NCI-H1048 (cell line): ENCODE measurements at regions not wholly inside any gene's neighbourhood (a gene's known extent, or its start where the extent isn't known, plus 50 kb on each side); places are given as distances from the start of the nearest gene placed in this dataset.

Experiments used
- DNase-seq: peaks from one replicate; lab custom pipeline; 2025; lab: John Stamatoyannopoulos, UW

DNA sequence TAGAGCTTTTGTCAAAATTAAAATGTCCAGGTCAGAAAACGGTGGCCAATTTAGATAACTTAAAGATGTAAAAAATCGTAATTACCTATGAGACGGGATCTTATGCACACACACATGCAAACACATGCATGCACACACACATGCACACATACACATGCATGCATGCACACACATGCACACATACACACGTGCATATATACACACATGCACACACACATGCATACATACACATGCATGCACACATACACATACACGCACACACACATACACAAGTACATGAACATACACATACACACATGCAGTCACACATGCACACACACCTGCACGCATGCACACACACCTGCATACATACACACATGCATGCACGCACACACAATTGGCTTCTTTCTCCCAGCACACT lies 362.0 kb downstream of the IRX1 start:
- DNase-seq, result no peak

DNA sequence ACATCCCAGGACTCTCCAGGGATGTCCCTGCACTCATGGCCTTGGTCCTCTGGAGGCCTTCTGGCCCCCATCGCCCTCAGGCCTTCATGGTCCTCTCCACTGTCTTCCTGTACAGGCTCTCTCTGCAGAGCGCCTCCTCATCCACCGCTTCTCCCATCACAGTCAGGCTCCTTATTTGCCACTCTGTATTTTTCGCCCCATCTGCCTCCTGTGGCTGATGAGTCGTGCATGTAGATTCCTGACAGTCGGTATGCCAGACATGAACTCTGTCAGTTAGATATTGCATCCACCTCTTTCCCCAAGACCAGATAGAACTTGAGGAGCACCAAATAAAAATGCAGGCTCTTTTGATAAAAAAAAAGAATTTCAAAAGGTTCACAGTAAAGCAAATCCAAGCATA lies 362.8 kb downstream of the IRX1 start:
- DNase-seq, result no peak

DNA sequence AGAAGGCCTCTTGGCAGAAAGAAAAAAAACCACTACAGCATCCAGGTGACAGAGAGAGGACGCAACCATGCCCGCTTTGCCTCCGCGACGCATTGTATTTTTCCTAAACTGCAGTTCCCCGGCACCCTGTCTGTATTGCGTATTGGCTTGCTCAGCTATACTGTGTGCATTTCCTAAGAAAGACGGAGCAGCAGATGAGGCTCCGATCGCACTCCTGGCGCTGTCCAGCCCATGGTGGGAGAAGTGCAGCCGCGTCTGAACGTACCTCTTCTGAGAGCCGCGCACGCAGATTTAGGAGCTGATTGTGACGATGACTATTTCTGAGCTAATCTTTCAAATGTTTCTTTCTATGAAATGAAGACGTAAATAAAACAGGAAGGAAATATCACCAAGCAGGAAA lies 366.5 kb downstream of the IRX1 start:
- no peak for DNase-seq

DNA sequence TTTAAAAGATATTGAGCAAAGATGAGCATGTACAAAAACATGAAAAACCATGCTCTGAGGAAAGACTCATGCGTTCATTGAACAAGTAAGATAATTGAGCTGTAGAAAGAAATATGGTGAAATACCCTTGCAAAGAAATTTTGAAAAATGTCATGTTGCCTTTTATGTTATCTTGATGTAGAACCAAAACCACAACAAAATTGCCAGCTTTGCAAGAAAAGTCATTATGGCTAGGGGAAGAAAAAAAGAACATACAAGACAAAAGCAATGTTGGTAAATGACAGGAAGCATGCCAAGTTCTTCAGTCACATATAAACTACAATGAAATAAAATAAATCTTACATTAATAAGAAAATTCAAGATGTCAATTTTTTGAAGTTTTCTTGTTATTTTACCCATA lies 368.0 kb downstream of the IRX1 start:
- DNase-seq, result no peak

DNA sequence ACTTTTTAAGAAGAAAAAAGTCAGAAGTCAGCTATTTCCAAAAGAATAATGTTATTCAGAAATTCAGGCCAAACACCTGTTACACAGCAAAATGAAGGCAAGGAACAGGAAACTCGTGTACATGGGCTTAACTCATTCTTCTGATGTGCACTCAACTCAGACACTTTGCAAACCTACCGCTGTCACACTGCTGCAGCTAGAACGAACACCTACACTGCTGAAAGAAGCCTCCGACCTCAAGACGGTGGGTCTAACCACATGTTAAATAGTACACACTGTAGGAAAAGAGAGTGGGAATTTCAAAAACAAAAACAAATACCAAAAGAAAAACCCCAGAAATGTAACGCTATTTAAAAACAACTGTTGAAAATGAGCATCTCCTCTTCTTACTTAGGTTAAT lies 384.5 kb downstream of the IRX1 start:
- no peak for DNase-seq

DNA sequence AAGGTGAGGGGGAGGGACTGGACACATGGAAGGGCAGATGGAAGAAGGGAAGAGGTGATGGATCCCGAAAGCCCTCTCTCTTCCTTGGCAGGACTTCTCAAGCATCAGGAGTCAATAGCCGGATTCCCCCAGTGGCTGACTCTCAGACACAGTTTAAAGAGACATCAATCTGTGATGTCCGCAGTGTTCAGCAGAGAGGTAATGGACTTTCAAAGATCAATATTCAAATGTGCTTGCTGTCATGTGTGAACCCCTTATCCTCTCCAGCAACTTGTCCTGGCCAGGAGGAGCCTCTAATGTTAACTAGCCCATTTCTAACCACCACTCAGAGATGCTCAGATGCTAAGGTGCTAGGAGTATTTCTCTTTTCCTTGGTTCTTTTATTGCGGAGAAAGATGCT lies 392.2 kb downstream of the IRX1 start:
- DNase-seq, result no peak

DNA sequence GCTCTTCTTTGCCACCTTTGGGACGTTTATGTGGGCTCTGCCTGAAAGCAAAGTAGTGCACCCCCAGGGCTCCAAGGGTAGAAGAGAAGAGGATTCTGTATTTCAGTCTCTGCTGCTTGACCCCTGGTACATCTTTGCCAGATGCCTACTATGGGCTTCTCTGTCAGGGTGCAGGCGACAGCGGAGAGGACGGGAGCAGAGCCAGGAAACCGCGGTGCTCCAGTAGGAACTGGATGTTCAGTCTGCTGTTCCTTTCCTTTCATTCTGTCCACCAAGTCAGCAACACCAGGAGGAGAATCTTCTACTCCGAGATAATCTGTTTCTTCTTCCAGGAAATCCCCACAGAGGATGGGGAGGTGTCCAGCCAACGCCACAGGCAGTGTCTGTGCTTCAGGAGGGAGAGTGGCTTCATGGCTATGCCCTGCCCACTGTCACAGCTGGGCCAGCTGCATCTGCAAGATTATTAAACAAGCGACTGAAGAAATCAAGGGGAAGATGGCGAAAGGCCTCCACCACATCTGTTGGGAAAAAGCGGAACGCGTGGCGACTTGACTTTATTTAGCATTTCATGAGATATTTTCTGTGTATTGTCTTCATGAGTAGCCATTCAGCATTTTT lies 398.3 kb downstream of the IRX1 start:
- no peak for DNase-seq

DNA sequence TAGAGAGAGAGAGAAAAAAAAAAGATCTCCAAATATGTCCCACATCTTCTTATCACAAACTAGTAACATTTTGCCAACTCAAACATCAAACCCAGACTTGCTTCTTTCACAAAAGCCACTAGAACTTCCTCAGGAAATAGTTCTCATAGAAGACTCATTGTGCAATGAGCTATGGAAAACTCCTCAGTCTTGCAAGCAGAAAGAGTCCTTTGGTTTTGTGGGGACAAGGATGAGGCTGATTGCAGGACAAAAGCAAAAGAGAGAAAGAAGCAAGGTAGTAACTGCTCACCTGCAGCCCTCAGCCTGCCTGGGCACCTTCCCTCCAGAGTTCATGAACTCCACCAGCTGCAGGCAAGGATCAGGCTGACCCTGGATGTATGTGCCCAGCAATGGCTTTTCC lies 399.0 kb downstream of the IRX1 start:
- no peak for DNase-seq

DNA sequence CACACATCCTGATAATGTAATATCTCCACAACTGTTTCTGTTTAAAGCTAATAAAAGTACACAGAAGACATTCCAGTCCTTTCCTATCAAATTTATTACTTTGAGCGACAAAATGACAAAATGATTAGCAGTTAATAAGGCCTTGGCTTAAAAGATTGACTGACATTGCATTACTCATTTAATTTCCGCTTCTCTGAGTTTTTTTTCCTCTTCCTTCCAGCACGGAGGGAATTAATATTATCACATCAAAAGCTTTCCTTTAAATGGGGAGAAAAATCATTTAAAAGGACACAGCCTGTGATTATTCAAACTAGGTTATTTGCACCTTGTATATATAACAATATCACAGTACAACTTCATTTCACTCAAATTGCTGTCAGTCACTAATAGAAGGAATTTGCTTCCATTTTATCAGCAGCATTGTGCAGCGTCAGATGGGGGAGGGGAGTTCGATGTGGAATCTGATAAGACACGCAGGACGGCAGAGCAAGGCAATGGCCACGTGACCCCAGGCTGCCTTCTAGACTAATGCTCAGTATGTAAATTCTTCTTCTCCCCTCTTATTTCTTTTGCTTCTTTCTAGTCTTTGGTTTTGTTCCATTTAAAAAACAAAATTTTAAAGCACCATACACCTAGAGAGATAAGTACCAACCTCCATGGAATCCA lies 400.5 kb downstream of the IRX1 start:
- DNase-seq, result no peak

DNA sequence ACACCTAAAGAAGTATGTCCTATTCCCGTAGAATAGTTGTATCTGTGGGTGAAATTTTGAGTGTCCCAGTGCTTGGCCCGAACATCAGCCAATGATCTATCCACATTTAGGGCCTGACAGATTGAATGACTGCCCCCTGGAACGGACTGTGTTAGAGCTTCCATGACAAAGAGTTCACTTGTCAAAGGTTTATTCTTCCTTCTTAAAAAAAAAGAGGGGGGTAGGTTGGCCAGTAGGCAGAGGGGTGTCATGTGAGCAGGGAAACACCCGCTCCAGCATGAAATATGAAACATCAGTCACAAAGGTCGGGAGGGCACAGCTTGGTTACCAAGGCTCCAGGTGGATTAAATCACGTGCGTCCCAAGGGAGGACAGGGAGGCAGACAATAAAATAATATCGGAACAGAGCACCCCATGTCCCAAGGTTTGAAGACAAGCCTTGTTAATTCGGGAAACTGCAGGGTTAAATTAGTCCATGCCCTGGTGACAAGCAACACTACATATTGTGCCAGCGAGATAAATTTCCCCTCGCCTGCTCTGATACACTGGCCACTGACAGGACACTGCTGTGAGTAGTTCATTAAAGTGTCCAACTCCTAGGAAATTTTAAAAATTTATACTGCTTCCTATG lies 401.2 kb downstream of the IRX1 start:
- no peak for DNase-seq

DNA sequence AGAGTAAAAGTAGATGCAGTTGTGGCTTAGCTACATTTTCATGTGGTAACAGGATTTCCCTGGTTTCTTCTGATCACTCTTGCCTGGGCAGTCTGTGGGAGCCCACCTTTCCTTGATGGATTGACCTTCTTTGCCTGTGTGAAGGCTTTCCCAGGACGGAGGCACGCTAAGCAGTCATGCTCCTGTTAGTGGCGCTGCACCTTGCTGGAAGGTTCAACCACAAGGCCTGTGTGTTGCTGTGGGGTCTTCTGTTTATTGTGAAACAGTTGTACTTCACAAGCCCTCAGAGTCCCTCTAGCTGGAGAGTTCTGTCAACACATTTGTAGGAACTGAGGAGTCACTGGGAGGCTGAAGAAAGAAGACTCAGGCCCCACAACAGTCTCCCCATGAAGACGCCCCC lies 402.0 kb downstream of the IRX1 start:
- DNase-seq, result no peak

DNA sequence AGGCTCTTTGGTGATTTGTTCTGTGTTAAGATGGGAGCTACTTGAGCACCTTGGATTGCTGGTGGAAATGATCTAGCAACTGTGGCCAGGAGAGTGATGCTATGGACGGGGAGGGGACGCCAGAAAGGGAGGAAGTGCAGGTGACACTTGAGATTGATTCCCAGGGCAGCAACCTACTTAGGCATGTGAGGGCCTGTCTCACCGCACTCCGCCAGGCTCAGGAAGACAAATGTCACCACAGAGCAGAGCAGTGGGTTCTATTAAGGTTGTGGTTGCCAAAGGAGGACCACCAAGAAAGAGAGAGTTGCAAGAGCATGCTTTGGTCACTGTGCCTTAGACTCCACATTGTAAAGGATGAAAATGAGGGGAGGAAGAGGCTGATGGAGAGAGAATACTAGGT lies 404.3 kb downstream of the IRX1 start:
- DNase-seq, result no peak

DNA sequence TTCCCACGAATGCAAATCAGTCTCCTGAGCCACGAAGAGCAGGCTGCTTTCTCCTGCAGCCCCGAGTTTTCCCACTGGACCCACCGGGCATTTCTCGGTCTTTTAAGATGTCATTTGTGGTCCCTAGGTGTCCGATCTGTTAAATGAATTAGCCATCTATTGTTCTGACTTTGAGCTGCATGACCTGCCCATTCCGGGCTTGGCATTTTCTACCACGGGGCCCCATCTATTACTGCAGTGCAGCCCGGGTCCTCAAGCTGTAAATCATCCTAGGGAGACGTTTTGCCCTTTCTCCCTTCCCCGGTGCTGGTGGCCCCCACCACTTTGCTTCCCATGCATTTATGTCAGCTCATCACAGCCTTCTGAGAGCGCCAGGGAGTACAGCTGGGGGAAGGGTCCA lies 405.4 kb downstream of the IRX1 start:
- DNase-seq, result no peak

DNA sequence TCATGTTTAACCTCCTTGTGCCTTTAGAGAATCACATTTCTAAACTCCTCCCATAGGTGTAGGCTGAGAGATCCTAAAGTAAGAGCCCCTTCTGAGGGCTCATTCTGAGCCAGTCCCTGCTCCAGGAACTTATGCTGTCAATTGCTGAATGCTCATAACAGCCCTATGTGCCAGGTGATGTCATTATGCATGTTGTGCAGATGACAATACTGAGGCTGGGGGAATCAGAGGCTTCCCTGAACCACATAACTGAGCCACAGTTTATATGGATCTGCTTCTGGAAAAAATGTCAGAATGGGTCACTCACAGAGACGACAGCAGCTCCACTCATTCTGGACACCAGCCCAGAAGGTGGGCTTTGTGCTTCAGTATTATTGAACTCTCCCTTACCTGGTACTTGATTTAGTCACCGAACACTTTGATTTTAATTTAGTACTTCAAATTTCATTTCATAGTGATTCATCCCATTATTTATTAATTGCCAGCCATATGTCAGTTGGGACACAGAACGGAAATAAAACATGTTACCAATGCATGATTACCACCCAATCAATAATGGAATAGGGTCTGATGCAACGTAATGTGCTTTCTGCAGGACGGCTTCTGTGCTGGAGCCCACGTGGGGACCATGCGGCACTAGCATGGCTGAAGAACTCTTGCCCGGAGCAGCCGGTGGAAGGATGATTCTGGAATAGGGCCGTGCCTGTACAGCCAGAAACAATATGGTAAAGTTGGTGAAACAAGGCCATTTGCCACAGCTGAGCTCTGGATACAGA lies 406.3 kb downstream of the IRX1 start:
- DNase-seq, result no peak

DNA sequence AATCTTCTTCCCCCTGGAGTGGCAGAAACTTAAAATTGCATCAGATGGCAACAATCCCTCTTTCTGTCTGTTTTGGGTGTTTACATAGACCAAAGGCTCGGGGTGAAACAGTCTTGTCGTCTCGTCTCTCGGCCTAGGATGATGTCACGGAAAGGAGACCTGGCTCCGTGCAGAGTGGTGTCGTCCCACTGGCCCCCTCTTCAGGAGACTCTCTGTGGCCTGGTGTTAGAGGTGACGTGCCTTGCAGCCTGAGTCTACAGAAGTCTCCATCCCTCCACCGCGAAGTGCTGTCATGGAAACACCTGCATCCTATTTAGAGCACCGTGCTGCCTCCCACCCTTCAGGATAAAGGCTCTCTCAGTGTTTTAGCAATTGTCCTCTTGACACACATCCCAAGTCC lies 409.7 kb downstream of the IRX1 start:
- no peak for DNase-seq

DNA sequence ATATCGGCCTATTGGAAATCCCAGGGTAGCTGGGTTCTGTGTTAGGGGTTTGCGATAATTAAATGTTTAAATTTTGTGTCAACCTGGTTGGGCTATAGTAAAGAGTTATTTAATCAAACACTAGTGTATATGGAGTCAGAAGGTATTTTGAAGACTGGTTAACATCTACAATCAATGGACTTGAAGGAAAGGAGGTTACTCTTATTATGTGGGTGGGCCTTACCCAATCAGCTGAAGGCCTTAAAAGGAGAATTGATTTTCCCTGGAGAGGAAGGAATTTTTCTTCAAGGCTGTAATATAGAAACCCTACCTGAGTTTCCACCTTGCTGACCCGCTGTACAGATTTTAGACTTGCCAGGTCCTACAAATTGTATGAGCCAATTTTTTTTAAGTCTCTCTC lies 411.4 kb downstream of the IRX1 start:
- DNase-seq, result no peak

DNA sequence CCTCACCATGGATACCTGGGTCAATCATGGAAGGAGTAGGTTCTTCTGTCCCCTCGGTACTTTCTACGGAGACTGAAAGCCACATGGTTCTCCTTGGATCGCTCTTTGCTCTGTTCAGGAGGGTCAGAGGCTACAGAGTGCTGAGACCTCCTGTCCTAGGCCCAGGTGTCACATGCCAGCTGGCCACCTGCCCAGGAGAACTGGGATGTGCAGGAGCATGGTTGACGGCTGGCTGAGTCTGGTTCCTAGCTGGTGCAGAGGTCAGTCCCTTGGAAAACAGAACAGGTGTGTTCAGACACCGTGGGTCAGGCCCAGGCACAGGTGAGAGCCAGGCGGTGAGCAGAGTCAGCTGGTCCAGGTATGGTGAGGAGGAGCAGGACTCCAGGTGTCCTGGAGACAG lies 416.3 kb downstream of the IRX1 start:
- DNase-seq, result no peak

DNA sequence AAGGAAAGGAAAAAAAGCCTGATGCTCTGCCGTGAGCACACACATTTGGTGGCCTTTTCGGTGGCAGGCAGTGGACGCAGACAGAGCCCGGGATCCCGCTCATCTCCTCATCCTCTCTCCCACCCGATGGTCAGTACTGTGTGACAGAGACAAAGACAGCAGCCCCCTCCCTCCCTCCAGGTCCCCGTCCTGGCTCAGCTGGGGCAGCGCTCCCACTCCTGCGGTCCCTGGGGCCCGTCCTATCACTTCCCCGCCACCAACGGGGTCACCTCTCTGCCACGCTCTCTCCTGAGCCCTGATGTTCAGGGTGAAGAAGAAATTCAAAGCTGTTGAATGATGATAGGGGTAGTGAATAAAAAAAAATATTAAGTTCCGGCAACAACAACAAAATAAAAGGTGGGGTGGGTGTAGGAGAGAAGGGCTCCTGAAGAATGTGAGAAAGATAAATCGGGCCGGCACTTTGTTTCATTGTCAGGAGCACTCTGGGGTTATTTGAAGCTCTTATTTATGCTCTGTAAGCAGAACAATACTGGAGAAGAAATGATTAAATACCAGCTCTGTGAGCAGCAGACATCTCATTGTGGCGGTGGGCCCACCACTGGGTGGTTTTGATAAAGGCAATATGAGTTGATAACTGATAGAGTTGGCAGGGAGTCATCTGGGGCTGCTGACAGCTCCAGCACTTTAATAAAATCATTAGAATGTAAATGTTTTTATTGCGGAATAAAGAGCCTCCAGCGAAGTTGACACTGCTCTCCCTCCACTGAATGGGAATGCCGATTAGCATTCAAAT lies 417.7 kb downstream of the IRX1 start:
- no peak for DNase-seq

DNA sequence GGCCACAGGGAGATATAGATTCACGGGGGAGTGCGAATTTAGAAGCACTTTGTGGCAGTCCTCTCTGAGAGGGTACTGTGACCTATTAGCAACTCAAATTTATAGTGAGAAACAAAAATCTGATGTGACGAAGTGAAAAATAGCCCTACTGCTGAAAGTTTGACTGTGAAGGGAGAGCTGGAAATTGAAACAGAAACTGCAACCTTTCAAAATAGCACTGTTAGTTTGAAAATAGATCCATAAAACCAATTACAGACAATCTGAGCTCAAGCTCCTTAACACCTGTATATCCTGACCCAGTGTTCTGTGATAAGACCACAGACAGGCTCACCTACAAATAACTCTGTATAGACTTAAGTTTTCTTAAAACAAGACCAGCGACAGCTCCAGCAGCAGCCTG lies 420.1 kb downstream of the IRX1 start:
- no peak for DNase-seq

DNA sequence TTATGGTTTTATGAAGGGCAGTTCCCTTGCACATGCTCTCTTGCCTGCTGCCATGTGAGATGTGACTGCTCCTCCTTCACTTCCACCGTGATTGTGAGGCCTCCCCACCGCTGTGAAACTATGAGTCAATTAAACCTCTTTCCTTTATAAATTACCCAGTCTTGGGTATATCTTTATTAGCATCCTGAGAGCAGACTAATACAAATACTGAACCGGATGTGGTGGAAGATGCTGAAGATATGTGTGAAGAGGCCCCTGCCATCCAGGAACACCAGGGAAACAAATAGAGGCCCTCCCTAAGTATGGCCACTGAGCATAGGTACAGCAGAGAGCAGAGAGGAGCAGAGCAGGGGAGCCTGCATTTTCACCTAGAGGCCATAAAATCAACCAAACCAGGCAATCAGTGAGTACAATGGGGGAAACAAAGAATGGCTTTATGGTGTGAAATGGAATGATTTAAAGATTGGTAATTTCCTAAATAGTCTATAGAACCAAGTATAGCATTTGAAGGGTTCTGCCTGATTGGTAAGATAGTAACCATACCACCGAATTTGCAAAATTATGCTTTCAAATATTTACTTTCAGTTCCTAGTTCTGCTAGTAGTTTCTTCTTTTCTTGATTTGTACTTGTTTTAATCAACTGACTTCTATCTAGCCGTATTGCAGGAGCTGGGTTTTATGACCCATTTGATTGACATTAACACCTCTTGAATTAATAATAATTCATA lies 421.6 kb downstream of the IRX1 start:
- no peak for DNase-seq

DNA sequence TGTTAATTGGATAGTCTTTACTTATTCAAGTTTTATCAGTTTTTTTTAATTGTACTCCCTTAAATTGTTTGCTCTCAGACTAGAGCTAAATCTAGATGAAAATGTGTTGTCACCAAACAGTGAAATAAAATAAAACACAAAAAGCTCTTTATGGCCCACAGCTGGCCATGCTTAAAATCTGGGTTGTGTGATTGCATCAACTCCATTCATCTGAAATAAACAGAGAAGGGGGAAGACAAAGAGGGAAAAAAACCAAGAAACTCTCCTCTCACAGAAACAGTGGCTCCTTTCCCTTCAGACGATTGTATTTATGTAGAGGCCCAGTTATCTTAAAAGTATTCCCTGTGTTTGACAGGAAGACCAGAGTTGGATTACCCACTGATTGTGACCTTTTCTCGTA lies 422.4 kb downstream of the IRX1 start:
- no peak for DNase-seq
